CD4-positive, alpha-beta T cell treated with Interleukin-15 for 4 hours (primary cell): ENCODE measurements at regions not wholly inside any gene's neighbourhood (a gene's known extent, or its start where the extent isn't known, plus 50 kb on each side); places are given as distances from the start of the nearest gene placed in this dataset.

ENCODE experiments used
- DNase-seq: peaks from one replicate; pipeline ENCODE4 v3.0.0-alpha.2; 2020; ENCODE audit warnings: low spot score

GRCh38 chr15:97171556-97171955 lies 788.9 kb upstream of the ARRDC4 start:
- DNase-seq, result no peak

GRCh38 chr15:97174886-97175540 lies 785.5 kb upstream of the ARRDC4 start:
- DNase-seq, result no peak

- DNase-seq, result no peak
Measured at GRCh38 chr15:97177151-97177577, 783.3 kb upstream of the ARRDC4 start.

- no peak for DNase-seq
Measured at GRCh38 chr15:97182581-97182980, 777.9 kb upstream of the ARRDC4 start.

GRCh38 chr15:97189162-97189780 lies 771.2 kb upstream of the ARRDC4 start:
- DNase-seq, result no peak

GRCh38 chr15:97194750-97195149 lies 765.8 kb upstream of the ARRDC4 start:
- DNase-seq, result no peak

GRCh38 chr15:97196048-97197014 lies 764.2 kb upstream of the ARRDC4 start:
- DNase-seq, result no peak

- no peak for DNase-seq
Measured at GRCh38 chr15:97199393-97200051, 761.0 kb upstream of the ARRDC4 start.

GRCh38 chr15:97200161-97200560 lies 760.3 kb upstream of the ARRDC4 start:
- no peak for DNase-seq

GRCh38 chr15:97210277-97210676 lies 750.2 kb upstream of the ARRDC4 start:
- no peak for DNase-seq

GRCh38 chr15:97215629-97216028 lies 744.9 kb upstream of the ARRDC4 start:
- DNase-seq, result no peak

- no peak for DNase-seq
Measured at GRCh38 chr15:97224191-97224641, 736.3 kb upstream of the ARRDC4 start.

GRCh38 chr15:97234851-97235610 lies 725.5 kb upstream of the ARRDC4 start:
- peak; percentile 1 for DNase-seq

GRCh38 chr15:97235611-97235985 lies 724.9 kb upstream of the ARRDC4 start:
- no peak for DNase-seq

- no peak for DNase-seq
Measured at GRCh38 chr15:97236140-97236539, 724.4 kb upstream of the ARRDC4 start.

GRCh38 chr15:97237160-97237559 lies 723.3 kb upstream of the ARRDC4 start:
- DNase-seq, result no peak

GRCh38 chr15:97248376-97248775 lies 712.1 kb upstream of the ARRDC4 start:
- no peak for DNase-seq

GRCh38 chr15:97259943-97260342 lies 700.6 kb upstream of the ARRDC4 start:
- DNase-seq, result no peak

GRCh38 chr15:97301166-97301565 lies 659.3 kb upstream of the ARRDC4 start:
- no peak for DNase-seq

- DNase-seq, result no peak
Measured at GRCh38 chr15:97316362-97316761, 644.1 kb upstream of the ARRDC4 start.

- DNase-seq, result no peak
Measured at GRCh38 chr15:97317163-97317562, 643.3 kb upstream of the ARRDC4 start.
